ENCODE measurements at regions not wholly inside any gene's neighbourhood (a gene's known extent, or its start where the extent isn't known, plus 50 kb on each side); places are given as distances from the start of the nearest gene placed in this dataset.

DNA sequence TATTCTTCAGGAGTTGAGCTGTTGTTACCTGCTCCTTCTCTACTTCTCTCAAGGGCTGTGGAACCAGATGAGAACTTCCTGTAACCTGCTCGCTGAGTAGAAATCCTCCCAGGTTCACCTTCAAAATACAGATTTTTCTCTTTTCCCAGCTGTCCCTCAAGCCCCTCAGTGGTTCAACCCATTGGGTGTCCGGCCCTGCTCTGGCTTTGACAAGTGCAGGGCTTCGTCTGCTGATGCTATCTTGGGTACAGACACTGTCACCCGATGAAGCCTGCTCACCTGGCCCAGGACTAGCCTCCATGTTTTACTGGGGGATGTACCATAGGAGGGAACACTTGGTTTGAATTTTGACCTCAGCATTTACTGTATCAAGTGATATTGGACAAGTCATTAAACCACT is 490.4 kb downstream of the IRX1 start:
- no peaks in the 10 kb centered on the region for H3K36me3 ChIP-seq (ENCODE audit: control insufficient read depth, insufficient read depth, low read length)
- 94 to 95% methylated on average over 4 of the region's 4 CpGs for WGBS, 2 experiments
- H3K27ac ChIP-seq (ENCODE audit: insufficient read depth, low read depth, low read length, poor library complexity, severe bottlenecking) = no peak overlapping the region
- no peak overlapping the region for H3K4me3 ChIP-seq (ENCODE audit: insufficient read depth, low read depth, low read length)
- H3K9me3 ChIP-seq (ENCODE audit: control insufficient read depth, low read length) = no peaks in the 10 kb centered on the region
- no peaks in the 10 kb centered on the region for H3K4me1 ChIP-seq (ENCODE audit: control insufficient read depth, insufficient read depth, low read length)
- no peaks in the 10 kb centered on the region for H3K27me3 ChIP-seq (ENCODE audit: control insufficient read depth, insufficient read depth, low read length, poor library complexity, severe bottlenecking)

DNA sequence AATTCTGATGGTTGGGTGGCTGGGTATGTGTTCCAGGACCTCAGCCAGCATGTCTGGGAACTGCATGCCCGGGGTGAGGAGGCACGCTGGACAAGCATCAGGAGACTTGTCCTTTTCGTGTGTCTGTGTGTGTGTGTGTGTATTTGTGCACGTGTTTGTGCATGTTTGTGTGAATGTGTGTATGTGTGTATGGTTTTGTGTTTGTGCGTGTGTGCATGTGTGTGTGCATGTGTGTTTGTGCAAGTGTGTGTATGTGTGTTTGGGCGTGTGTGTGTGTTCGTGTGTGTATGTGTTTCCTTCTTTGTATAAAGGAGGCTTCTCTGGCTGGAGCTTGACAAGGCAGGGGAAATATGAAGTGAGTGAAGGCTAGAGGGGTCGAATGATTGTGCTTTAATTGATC is 491.5 kb downstream of the IRX1 start:
- WGBS, 2 experiments = 83 to 88% methylated on average over 8 of the region's 8 CpGs
- Histone ChIP-seq H3K9me3 (ENCODE audit: control insufficient read depth, low read length) (no peaks in the 10 kb centered on the region), H3K4me3 (ENCODE audit: insufficient read depth, low read depth, low read length) (no peak overlapping the region), H3K36me3 (ENCODE audit: control insufficient read depth, insufficient read depth, low read length) (no peaks in the 10 kb centered on the region), H3K27me3 (ENCODE audit: control insufficient read depth, insufficient read depth, low read length, poor library complexity, severe bottlenecking) (no peaks in the 10 kb centered on the region), H3K27ac (ENCODE audit: insufficient read depth, low read depth, low read length, poor library complexity, severe bottlenecking) (no peak overlapping the region), H3K4me1 (ENCODE audit: control insufficient read depth, insufficient read depth, low read length) (no peaks in the 10 kb centered on the region)

DNA sequence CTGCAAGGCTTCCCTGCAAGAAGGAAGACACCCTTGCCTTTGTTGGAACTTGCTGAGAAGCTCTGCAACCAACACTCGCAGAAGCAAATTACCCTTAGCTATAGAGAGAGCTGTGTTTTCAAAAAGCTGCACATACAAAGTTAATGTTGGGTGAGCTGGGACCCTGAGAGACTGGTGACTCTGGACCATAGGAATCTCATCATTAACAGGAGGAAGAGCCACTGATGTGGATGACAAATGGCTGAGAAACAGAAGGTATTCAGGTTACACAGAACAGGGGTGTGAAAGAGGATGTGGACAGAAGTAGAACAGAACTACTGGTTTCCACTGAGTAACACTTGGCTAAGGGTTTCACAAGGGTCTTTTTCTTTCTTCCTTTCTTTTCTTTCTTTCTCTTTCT is 493.5 kb downstream of the IRX1 start:
- WGBS, 2 experiments = 96 to 100% methylated on average over 1 of the region's 1 CpG
- no peaks in the 10 kb centered on the region for H3K9me3 ChIP-seq (ENCODE audit: control insufficient read depth, low read length)
- no peaks in the 10 kb centered on the region for H3K4me1 ChIP-seq (ENCODE audit: control insufficient read depth, insufficient read depth, low read length)
- H3K27ac ChIP-seq (ENCODE audit: insufficient read depth, low read depth, low read length, poor library complexity, severe bottlenecking) = no peak overlapping the region
- H3K36me3 ChIP-seq (ENCODE audit: control insufficient read depth, insufficient read depth, low read length) = no peaks in the 10 kb centered on the region
- H3K4me3 ChIP-seq (ENCODE audit: insufficient read depth, low read depth, low read length) = no peak overlapping the region
- H3K27me3 ChIP-seq (ENCODE audit: control insufficient read depth, insufficient read depth, low read length, poor library complexity, severe bottlenecking) = no peaks in the 10 kb centered on the region

DNA sequence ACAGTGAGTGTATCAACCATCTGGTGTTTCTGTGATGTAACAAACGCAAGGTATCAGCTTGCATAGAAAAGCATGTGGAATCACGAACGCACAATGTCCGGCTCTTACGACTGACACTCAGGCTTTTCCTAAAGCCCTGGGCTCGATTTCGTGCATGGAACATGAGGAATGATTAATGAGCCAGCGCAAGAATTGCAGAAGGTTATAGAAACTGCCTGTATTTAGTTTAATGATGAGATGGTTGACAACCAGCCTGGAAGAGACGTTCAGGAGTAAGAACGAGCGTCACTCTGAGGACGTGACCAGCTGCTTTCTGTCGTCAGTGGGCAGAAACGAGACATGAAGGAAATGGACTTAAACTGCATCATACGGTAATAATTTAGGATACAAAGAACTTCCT is 497.6 kb downstream of the IRX1 start:
- Histone ChIP-seq H3K27me3 (ENCODE audit: control insufficient read depth, insufficient read depth, low read length, poor library complexity, severe bottlenecking) (no peaks in the 10 kb centered on the region), H3K4me1 (ENCODE audit: control insufficient read depth, insufficient read depth, low read length) (no peaks in the 10 kb centered on the region), H3K27ac (ENCODE audit: insufficient read depth, low read depth, low read length, poor library complexity, severe bottlenecking) (no peak overlapping the region), H3K9me3 (ENCODE audit: control insufficient read depth, low read length) (no peaks in the 10 kb centered on the region), H3K36me3 (ENCODE audit: control insufficient read depth, insufficient read depth, low read length) (no peaks in the 10 kb centered on the region), H3K4me3 (ENCODE audit: insufficient read depth, low read depth, low read length) (no peak overlapping the region)
- 94% methylated on average over 15 of the region's 15 CpGs for WGBS, 2 experiments

DNA sequence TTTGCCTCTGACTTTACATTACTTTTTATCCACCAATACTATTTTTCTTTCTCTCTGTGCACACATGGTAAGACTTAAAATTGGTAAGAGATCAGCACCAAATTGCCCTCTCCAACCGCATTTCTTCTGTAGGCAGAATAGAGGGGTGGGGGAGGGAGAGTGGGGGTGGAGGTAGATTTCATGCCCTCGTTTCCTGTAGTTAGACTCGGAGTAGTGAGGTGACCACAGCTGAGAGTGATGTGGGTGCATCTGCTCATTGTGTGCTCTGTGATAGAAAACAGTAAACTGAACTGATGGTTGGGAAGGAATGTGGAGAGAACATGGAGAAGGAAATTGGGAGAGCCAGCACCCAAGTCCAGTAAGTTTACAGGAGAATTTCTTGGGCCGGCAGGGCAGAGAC is 498.3 kb downstream of the IRX1 start:
- Histone ChIP-seq H3K36me3 (ENCODE audit: control insufficient read depth, insufficient read depth, low read length) (no peaks in the 10 kb centered on the region), H3K9me3 (ENCODE audit: control insufficient read depth, low read length) (no peaks in the 10 kb centered on the region), H3K27ac (ENCODE audit: insufficient read depth, low read depth, low read length, poor library complexity, severe bottlenecking) (no peak overlapping the region), H3K4me1 (ENCODE audit: control insufficient read depth, insufficient read depth, low read length) (no peaks in the 10 kb centered on the region), H3K4me3 (ENCODE audit: insufficient read depth, low read depth, low read length) (no peak overlapping the region), H3K27me3 (ENCODE audit: control insufficient read depth, insufficient read depth, low read length, poor library complexity, severe bottlenecking) (no peaks in the 10 kb centered on the region)
- WGBS, 2 experiments = 93 to 96% methylated on average over 4 of the region's 4 CpGs

DNA sequence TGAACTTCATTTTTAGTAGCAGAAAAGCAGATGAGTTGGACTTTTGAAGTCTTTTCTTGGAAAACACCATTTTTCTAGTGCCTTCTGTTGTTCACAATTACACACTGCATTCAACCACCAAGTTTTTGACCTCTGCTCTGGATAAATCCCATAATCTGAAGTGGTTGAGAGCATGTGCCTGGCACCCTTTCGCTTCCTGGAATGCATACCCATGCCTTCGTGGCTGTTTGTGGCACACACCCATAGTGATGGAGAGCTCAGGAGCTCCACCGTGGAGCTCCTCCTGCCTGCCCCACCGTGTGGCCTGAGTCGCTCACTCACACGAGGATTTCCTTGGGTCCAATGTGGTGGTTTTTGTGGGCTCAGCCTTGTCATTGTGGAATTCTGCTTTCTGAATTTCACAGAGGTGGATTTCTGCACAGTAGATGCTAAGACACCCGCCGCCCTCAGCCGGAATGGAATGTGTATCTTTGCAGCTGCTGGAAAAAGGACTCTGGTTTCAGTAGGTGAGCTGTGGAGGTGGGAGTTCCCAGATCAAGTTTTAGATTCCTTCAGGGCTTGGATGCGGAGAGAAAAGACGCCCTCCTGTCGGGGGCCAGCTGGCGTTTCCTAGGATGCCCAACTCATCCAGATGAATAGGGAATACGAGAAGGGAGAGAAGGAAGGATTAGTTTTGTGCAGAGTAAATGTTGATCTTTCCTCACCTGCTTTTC is 500.4 kb downstream of the IRX1 start:
- Histone ChIP-seq H3K36me3 (ENCODE audit: control insufficient read depth, insufficient read depth, low read length) (no peaks in the 10 kb centered on the region), H3K9me3 (ENCODE audit: control insufficient read depth, low read length) (no peaks in the 10 kb centered on the region), H3K27me3 (ENCODE audit: control insufficient read depth, insufficient read depth, low read length, poor library complexity, severe bottlenecking) (no peaks in the 10 kb centered on the region), H3K4me1 (ENCODE audit: control insufficient read depth, insufficient read depth, low read length) (no peaks in the 10 kb centered on the region), H3K4me3 (ENCODE audit: insufficient read depth, low read depth, low read length) (no peak overlapping the region), H3K27ac (ENCODE audit: insufficient read depth, low read depth, low read length, poor library complexity, severe bottlenecking) (no peak overlapping the region)
- WGBS, 2 experiments = 84 to 85% methylated on average over 14 of the region's 14 CpGs

DNA sequence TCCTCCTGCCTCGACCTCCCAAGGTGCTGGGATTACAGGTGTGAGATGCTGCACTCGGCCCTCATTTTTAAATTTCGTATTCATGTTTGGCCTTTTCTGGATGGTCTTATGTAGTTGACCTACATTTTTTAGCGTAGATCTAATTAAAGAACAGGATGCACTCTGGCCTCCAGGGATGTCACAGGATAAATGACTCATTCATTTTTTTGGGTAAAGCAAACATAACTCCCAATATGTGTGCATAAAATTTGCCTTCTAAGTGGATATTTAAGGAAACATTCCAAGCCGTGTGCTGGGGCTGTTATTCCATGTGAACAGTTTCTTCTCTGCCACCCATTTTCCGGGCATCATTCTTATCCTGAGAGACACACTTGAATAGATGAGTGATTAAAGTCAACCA is 501.6 kb downstream of the IRX1 start:
- no peak overlapping the region for H3K27ac ChIP-seq (ENCODE audit: insufficient read depth, low read depth, low read length, poor library complexity, severe bottlenecking)
- WGBS, 2 experiments = 92 to 94% methylated on average over 6 of the region's 6 CpGs
- H3K27me3 ChIP-seq (ENCODE audit: control insufficient read depth, insufficient read depth, low read length, poor library complexity, severe bottlenecking) = no peaks in the 10 kb centered on the region
- H3K4me3 ChIP-seq (ENCODE audit: insufficient read depth, low read depth, low read length) = no peak overlapping the region
- no peaks in the 10 kb centered on the region for H3K4me1 ChIP-seq (ENCODE audit: control insufficient read depth, insufficient read depth, low read length)
- H3K36me3 ChIP-seq (ENCODE audit: control insufficient read depth, insufficient read depth, low read length) = no peaks in the 10 kb centered on the region
- H3K9me3 ChIP-seq (ENCODE audit: control insufficient read depth, low read length) = no peaks in the 10 kb centered on the region

DNA sequence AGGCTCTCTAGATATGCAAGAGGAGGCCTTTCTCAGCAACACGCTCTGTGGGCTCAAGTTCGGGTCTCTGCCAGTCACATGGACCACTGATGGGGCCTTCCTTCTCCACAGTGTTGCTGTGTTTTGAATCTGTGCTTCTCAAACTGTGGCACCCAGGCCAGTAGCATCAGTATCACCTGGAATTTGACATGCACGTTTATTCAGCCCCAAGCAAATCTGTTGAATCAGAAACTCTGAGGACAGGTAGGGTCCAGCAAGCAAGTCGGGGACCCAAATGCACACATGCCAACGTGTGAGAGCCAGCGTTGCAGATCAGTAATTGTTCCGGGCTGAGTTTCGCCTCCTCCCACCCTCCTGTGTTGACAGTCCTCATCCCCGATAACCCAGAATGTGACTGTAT is 502.6 kb downstream of the IRX1 start:
- Histone ChIP-seq H3K4me3 (ENCODE audit: insufficient read depth, low read depth, low read length) (no peak overlapping the region), H3K4me1 (ENCODE audit: control insufficient read depth, insufficient read depth, low read length) (no peaks in the 10 kb centered on the region), H3K36me3 (ENCODE audit: control insufficient read depth, insufficient read depth, low read length) (no peaks in the 10 kb centered on the region), H3K27me3 (ENCODE audit: control insufficient read depth, insufficient read depth, low read length, poor library complexity, severe bottlenecking) (no peaks in the 10 kb centered on the region), H3K9me3 (ENCODE audit: control insufficient read depth, low read length) (no peaks in the 10 kb centered on the region), H3K27ac (ENCODE audit: insufficient read depth, low read depth, low read length, poor library complexity, severe bottlenecking) (no peak overlapping the region)
- WGBS, 2 experiments = 96 to 98% methylated on average over 9 of the region's 9 CpGs

DNA sequence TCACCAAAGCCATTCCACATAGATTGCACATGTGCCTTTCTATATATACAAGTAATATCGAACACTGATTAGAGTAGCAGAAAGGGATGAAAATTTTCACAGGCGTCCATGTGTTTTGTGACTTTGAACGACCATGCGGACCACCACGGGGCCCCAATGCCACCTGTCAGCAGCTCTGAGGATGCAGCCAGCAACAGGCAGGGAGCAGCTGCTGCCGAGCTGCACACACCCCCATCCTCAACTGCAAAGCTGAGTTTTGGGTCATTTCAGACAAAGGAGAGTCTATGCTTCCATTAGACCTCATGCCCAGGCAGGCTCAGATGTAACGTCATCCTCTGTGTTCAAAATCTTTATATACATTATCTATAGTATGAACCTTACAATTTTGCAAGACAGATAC is 503.8 kb downstream of the IRX1 start:
- no peaks in the 10 kb centered on the region for H3K9me3 ChIP-seq (ENCODE audit: control insufficient read depth, low read length)
- H3K27ac ChIP-seq (ENCODE audit: insufficient read depth, low read depth, low read length, poor library complexity, severe bottlenecking) = no peak overlapping the region
- H3K4me1 ChIP-seq (ENCODE audit: control insufficient read depth, insufficient read depth, low read length) = no peaks in the 10 kb centered on the region
- H3K4me3 ChIP-seq (ENCODE audit: insufficient read depth, low read depth, low read length) = no peak overlapping the region
- no peaks in the 10 kb centered on the region for H3K27me3 ChIP-seq (ENCODE audit: control insufficient read depth, insufficient read depth, low read length, poor library complexity, severe bottlenecking)
- H3K36me3 ChIP-seq (ENCODE audit: control insufficient read depth, insufficient read depth, low read length) = no peaks in the 10 kb centered on the region
- WGBS, 2 experiments = 75 to 81% methylated on average over 6 to 7 of the region's 7 CpGs

DNA sequence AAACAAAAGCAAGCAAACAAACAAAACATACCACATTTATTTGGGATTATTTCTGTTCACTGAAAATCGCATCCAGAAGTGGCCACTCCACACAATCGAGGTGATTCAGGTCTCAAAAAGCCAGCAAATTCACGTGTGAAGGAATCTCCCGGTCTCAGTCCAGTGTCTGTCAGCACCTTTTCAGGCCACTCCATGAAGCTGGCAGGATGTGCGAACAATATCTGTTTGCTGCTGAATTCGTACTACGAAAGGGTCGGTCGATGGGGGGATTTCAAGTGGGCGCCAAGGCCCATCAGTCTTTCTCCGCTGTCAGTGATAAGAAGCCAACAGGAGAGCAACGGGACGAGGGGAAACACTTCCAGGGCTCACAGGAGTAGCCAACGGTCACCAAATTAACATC is 505.1 kb downstream of the IRX1 start:
- Histone ChIP-seq H3K36me3 (ENCODE audit: control insufficient read depth, insufficient read depth, low read length) (no peaks in the 10 kb centered on the region), H3K27me3 (ENCODE audit: control insufficient read depth, insufficient read depth, low read length, poor library complexity, severe bottlenecking) (no peaks in the 10 kb centered on the region)
- WGBS, 2 experiments = 88 to 91% methylated on average over 14 of the region's 14 CpGs

DNA sequence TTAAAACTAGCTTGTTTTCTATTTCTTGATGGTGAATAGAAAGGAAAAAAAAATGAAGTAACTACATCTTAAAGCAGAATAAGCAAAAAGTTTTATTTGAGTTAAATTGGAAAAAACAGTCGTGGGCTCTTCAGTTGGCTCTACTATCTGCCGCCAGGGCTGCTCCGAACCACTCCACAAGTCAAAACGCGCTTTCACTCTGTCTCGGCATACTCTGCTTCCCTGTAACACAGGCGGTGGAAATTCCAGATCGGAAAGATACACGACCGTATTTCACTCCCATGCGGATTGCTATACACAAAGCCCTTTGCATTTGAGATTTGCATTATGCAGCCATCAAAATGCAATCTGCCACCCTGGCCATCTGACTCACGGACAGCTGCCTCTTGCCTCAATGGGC is 505.6 kb downstream of the IRX1 start:
- 90% methylated on average over 12 of the region's 12 CpGs for WGBS, 2 experiments
- Histone ChIP-seq H3K27me3 (ENCODE audit: control insufficient read depth, insufficient read depth, low read length, poor library complexity, severe bottlenecking) (no peaks in the 10 kb centered on the region), H3K9me3 (ENCODE audit: control insufficient read depth, low read length) (no peaks in the 10 kb centered on the region), H3K4me1 (ENCODE audit: control insufficient read depth, insufficient read depth, low read length) (no peaks in the 10 kb centered on the region), H3K4me3 (ENCODE audit: insufficient read depth, low read depth, low read length) (no peak overlapping the region), H3K36me3 (ENCODE audit: control insufficient read depth, insufficient read depth, low read length) (no peaks in the 10 kb centered on the region), H3K27ac (ENCODE audit: insufficient read depth, low read depth, low read length, poor library complexity, severe bottlenecking) (no peak overlapping the region)

More for the DNA sequence above, 505.1 kb downstream of the IRX1 start:
- no peak overlapping the region for H3K4me3 ChIP-seq (ENCODE audit: insufficient read depth, low read depth, low read length)
- H3K27ac ChIP-seq (ENCODE audit: insufficient read depth, low read depth, low read length, poor library complexity, severe bottlenecking) = no peak overlapping the region
- H3K9me3 ChIP-seq (ENCODE audit: control insufficient read depth, low read length) = no peaks in the 10 kb centered on the region
- H3K4me1 ChIP-seq (ENCODE audit: control insufficient read depth, insufficient read depth, low read length) = no peaks in the 10 kb centered on the region

Data from ectodermal cell (in vitro differentiated cells).